GM18858 (cell line): ENCODE measurements at regions not wholly inside any gene's neighbourhood (a gene's known extent, or its start where the extent isn't known, plus 50 kb on each side); places are given as distances from the start of the nearest gene placed in this dataset.

Source experiments
- ATAC-seq: cut with Tn5 transposase; IDR thresholded peaks from one replicate; pipeline ENCODE4 v1.9.1; 2021; ENCODE audit not compliant: unreplicated experiment

DNA sequence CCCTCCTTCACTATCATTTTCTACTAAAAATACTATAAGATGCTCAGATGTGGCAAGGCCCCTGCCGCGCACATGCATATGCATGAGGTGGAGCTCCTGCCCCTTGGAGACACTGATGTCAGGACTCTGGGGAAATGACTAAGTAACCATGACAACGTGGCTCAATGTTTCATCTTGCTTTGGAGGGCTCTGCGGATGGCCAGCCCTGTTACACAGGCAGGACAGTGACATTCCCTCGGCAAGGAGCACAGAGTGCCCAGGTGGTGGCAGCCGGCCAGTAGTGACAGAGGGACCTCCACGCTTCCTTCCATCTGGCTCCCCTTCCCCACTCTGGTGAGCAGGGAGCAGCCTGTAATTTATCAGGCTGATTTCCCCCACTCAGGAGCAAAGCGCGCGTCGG is 364.1 kb downstream of the SS18 start:
- no peak for ATAC-seq

GRCh38 chr18:25725501-25725900 is 364.9 kb downstream of the SS18 start:
- ATAC-seq = no peak

DNA sequence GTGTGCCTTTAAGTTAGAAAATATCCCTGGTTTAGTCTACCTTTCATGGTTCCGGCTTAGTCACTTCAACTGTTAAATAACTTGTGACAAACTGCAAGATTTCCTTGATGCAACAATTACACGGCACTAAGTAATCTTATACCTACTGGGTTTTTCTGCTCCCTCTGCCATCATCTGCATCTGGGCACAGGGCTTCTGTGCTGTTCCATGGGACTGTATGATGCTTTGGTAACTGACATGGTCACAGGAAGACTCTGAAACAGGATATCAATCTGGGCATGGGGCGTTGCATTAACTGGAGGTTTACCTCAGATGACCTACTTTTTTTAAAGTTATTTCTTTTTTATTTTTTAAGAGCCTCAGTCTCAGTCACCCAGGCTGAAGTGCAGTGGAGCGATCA is 365.4 kb downstream of the SS18 start:
- no peak for ATAC-seq

DNA sequence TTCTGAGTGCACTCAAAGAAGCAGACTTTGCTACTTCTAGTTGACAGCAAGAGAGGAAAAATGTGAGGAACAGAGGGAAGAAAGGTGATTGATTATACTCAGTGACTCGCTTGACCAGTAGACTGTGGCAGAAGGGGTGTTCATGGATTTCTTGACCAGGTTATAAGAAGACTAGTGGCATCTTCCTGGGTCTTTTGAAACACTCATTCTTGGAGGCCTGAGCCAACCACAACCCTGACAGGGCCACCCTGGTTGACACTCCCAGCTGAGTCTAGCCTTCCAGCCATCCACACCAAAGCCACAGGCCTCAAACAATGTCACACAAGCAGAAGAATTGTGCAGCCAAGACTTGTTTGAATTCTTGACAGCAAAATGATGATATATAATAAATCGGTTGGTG is 366.3 kb downstream of the SS18 start:
- no peak for ATAC-seq

GRCh38 chr18:25713103-25713502 is 361.1 kb upstream of the ZNF521 start:
- ATAC-seq = no peak

DNA sequence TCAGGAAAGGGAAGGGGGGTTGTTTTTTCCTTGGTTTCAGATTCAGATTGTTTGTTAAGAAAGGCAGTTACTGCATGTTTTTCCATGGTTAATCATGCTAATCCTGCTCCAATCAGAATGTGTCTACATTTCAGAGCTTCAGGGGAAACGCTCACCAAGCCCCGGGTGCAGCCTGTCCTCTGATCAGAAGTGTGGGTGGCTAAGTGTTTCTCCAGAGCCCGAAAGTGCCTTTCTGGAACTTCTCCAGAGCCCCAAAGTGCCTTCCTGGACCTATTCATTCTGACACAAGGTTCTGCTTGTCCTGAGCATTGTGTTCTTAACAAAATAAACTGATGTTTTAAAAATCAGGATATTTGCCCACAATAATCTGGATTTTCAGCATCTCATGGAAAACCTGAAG is 359.0 kb upstream of the ZNF521 start:
- ATAC-seq = no peak

- no peak for ATAC-seq
Observed at GRCh38 chr18:25705650-25706049, 353.7 kb upstream of the ZNF521 start.

DNA sequence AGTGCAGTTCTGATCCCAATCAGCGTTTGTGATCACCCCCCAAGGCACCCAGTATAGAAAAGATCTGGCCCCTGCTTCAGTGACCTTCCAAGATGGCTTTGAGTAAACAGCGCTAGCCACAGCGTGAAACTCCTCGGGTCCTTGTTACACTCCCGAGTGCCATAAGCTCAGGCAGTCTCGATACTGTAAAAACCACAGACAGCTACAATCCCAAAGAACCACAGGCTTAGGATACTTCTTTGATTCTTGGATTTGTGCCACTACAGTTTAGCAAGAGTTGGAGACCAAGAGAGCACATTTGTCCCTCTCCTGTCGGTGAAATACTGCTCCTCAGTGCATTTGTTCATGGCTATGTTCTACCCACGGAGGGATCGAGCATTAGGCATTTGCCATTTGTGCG is 352.5 kb upstream of the ZNF521 start:
- ATAC-seq = no peak

DNA sequence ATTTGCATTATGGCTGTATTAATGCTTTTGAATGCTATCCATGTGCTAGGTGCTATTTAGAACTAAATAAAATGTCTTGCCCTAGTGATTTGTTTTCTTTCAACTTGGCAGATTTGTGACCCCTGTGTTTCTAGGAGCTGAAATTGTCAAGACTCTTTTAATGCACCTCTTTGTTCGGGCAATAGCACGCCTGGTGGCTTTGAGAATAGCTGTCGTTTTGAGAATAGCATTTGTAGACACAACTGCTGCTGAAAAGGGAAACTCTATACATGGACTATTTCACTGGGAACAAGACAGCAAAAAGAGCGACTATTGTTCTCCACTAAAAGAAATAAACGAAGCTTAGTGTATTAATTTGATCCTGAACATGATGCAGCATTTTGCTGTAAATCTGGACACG is 352.1 kb upstream of the ZNF521 start:
- ATAC-seq = no peak

DNA sequence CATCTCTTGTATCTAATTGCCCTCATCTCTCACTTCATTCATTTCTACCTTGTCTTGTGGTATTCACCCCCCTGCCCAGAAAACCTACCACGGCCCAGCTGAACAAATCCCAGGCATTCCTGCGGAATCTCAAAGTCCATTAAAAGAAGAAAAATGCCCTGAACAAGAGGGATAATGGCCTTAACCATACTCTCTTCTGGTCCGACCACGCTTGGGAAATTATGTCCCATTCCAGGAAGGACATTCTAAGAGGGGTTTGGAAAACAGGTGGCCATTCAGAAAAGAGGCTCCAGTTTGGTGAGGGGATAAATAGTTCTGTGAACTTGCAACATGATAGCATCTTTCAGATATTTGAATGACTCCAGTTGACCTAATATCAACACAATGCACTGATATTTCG is 349.9 kb upstream of the ZNF521 start:
- ATAC-seq = no peak

DNA sequence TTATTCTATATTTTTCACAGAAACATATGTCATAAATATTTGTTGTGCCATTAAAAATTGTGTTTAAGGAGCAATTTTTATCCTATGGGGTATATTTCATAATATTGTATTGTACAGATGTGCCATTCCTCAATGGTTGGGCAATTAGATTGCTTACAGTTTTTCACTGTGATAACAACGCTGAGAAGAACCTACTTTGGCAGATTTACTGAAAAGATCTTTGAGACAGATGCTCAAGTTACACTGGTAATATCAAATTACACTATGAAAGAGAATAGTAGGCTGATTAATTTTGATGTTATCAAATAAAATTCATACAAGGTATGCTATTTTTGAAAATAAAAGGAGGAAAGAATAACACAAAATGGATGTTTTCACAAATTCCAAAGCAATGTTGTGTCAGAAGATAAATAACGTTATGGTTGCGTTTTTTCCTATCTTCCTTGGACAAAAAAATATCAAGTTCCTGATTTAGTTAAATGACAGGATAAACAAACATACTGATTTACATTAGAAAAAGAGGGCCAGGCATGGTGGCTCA is 335.1 kb upstream of the ZNF521 start:
- ATAC-seq = no peak

- ATAC-seq = no peak
Observed at GRCh38 chr18:25685088-25685487, 333.1 kb upstream of the ZNF521 start.

- ATAC-seq = no peak
Observed at GRCh38 chr18:25679491-25679890, 327.5 kb upstream of the ZNF521 start.

DNA sequence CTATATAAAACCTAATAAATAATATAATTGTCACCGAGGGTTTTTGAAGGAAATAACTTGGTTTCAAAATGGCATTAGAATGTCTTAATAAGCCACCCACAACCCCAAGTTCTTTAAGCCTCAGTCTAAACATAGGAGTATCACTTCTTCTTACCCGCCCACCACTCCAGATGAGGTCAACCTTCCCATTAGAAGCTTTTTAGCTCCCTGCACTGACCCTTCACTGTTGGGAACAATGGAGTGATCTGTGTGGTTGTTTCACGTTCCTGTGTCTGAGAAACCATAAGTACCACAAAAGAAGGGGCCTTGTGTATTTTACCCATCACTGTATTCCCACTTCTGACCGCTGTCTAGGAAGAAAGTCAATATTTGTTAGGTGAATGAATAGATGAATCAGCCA is 326.3 kb upstream of the ZNF521 start:
- no peak for ATAC-seq

DNA sequence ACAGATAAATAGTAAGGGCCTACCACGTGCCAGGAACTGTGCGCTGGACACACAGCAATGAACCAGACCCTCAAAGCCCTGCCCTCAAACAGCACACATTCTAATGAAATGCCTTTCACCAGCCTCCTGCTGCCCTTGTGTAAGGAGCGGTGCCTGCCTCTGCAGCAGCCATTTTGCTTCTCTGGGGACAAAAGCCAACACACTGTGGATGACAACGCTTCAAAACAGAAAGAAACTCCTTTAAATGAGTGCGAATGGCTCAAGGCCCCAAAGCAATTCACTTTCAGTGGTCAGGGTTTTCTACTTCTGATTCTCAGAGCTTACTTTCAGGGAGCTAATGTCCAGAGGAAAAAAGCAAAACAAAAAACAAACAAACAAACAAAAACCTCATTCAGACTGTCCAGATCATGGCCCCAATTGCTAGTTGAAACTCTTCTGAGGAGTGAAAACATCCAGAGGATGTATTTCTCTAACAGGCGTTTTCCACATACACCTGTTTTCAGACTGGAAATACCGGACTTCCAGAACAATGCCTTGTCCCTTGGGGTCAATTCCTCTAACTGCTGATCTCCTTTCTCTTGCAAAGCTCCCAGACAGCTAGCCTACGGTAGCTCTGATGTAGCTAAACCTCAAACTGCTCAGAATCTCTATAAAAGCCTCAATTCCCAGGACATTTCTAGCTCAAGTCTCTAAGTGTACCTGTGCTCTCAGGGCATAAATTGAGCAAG is 323.3 kb upstream of the ZNF521 start:
- no peak for ATAC-seq

DNA sequence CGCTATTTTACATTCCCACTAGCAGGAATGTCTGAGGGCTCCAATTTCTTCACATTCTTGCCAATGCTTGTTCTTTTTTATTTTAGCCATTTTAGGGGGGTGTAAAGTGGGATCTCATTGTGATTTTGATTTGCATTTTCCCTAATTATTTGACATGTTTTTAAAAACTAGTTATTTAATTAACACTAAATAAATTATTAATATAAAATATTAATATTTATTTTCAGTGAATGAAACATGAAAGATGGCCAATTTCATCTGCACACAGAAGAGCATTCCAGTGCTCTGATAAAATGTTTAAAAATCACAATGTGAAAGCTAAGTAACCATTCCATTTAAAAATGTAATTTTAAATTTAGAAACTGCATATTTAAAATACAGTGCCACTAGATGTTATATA is 322.2 kb upstream of the ZNF521 start:
- ATAC-seq = no peak

DNA sequence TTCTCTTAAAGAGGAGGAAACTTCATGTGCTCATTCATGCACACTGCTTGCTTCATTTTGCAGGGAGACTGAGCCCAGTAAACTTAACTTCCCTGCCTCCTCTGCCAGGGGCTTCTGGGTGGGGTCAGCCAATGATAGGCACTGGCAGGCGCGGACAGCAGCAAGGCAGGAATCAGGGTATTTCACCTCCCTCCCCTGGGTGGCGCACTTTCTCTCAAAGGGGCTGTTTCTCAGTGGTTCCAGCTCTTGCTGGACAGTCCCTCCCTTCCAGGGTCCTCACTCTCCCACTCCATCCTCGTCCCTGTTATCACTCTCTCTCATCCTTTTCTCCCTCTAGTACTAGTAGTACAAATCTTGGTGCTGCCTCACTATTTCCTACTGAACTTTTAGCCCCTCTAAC is 320.5 kb upstream of the ZNF521 start:
- ATAC-seq = no peak

- no peak for ATAC-seq
Observed at GRCh38 chr18:25669741-25670140, 317.8 kb upstream of the ZNF521 start.

DNA sequence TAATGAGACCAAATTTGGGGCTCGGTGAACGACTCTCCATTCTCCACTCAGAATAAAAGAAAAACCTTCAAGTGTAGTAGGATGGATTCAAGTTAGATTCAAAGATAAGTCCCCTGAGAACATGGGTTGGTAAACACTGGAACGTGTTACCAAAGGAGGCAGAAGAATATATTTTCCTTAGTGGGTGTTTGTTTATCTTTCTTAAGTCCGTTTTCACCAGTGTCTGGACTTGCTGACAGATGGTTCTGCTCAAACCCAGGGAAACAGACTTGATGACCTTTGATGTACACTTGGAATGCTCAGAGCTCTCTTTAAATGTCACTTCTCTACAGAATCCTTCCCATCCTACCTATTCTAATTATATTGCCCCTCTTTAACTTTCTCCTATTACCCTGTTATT is 310.3 kb upstream of the ZNF521 start:
- no peak for ATAC-seq

- no peak for ATAC-seq
Observed at GRCh38 chr18:25661831-25662230, 309.9 kb upstream of the ZNF521 start.

- no peak for ATAC-seq
Observed at GRCh38 chr18:25659541-25659940, 307.6 kb upstream of the ZNF521 start.

DNA sequence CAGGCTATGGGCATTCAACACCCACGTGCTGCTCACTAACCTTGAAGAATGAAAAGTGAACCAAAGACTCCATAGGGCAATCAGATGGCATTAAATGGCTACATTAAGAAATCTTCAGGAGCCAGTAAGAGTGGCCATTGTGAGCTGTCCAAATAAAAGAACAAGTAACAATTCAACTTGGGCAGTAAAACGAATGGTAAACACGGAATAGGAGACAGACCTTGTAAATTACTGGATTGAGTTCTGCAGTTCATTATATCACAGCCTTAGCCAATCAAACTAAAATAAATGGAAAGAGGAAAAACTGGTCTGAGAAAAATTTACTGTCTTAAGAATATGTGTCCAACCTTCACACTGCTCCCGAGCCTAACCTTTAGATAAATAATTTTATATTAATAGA is 306.5 kb upstream of the ZNF521 start:
- ATAC-seq = no peak

- no peak for ATAC-seq
Observed at GRCh38 chr18:25651553-25651952, 299.6 kb upstream of the ZNF521 start.
